ENCODE measurements at regions not wholly inside any gene's neighbourhood (a gene's known extent, or its start where the extent isn't known, plus 50 kb on each side); places are given as distances from the start of the nearest gene placed in this dataset.

GRCh38 chr13:60699636-60700035 lies 302.6 kb downstream of the TDRD3 start:
- no peaks in the 10 kb centered on the region for H3K27me3 ChIP-seq
- no peak overlapping the region for H3K27ac ChIP-seq
- DNase-seq: no peak
- no peak overlapping the region for H3K4me3 ChIP-seq
- intact Hi-C loops (cut with DNase I; ENCODE audit: low total_unique reads): no loop called here
- no peak for TF ChIP-seq POLR2A (IDR thresholded peaks at IDR 0.05)
- TF ChIP-seq CTCF (IDR thresholded peaks at IDR 0.05): no peak
- no peaks in the 10 kb centered on the region for H3K36me3 ChIP-seq
- no peaks in the 10 kb centered on the region for H3K9me3 ChIP-seq
- H3K4me1 ChIP-seq: no peaks in the 10 kb centered on the region

GRCh38 chr13:60696602-60697001 lies 299.6 kb downstream of the TDRD3 start:
- no peaks in the 10 kb centered on the region for H3K4me1 ChIP-seq
- TF ChIP-seq CTCF (IDR thresholded peaks at IDR 0.05) (no peak), POLR2A (IDR thresholded peaks at IDR 0.05) (no peak)
- no peaks in the 10 kb centered on the region for H3K27me3 ChIP-seq
- H3K9me3 ChIP-seq: no peaks in the 10 kb centered on the region
- intact Hi-C loops (cut with DNase I; ENCODE audit: low total_unique reads): no loop called here
- H3K27ac ChIP-seq: no peak overlapping the region
- DNase-seq: no peak
- H3K4me3 ChIP-seq: no peak overlapping the region
- no peaks in the 10 kb centered on the region for H3K36me3 ChIP-seq

- intact Hi-C loops (cut with DNase I; ENCODE audit: low total_unique reads): no loop called here
- TF ChIP-seq POLR2A (IDR thresholded peaks at IDR 0.05) (no peak), CTCF (IDR thresholded peaks at IDR 0.05) (no peak)
- no peaks in the 10 kb centered on the region for H3K4me1 ChIP-seq
Observed at GRCh38 chr13:60691268-60691667, 294.2 kb downstream of the TDRD3 start.

GRCh38 chr13:60690604-60691003 lies 293.6 kb downstream of the TDRD3 start:
- no peak overlapping the region for H3K4me3 ChIP-seq
- intact Hi-C loops (cut with DNase I; ENCODE audit: low total_unique reads): no loop called here
- no peak for DNase-seq

More at GRCh38 chr13:60691268-60691667, 294.2 kb downstream of the TDRD3 start:
- no peaks in the 10 kb centered on the region for H3K27me3 ChIP-seq
- no peak overlapping the region for H3K27ac ChIP-seq
- DNase-seq: no peak
- no peaks in the 10 kb centered on the region for H3K36me3 ChIP-seq
- H3K4me3 ChIP-seq: no peak overlapping the region
- no peaks in the 10 kb centered on the region for H3K9me3 ChIP-seq

GRCh38 chr13:60689571-60689970 lies 292.6 kb downstream of the TDRD3 start:
- H3K27me3 ChIP-seq: no peaks in the 10 kb centered on the region

More at GRCh38 chr13:60690604-60691003, 293.6 kb downstream of the TDRD3 start:
- Histone ChIP-seq H3K27ac (no peak overlapping the region), H3K9me3 (no peaks in the 10 kb centered on the region), H3K4me1 (no peaks in the 10 kb centered on the region), H3K36me3 (no peaks in the 10 kb centered on the region), H3K27me3 (no peaks in the 10 kb centered on the region)
- TF ChIP-seq POLR2A (IDR thresholded peaks at IDR 0.05) (no peak), CTCF (IDR thresholded peaks at IDR 0.05) (no peak)

More at GRCh38 chr13:60689571-60689970, 292.6 kb downstream of the TDRD3 start:
- Histone ChIP-seq H3K9me3 (no peaks in the 10 kb centered on the region), H3K36me3 (no peaks in the 10 kb centered on the region), H3K4me3 (no peak overlapping the region), H3K27ac (no peak overlapping the region), H3K4me1 (no peaks in the 10 kb centered on the region)
- TF ChIP-seq POLR2A (IDR thresholded peaks at IDR 0.05) (no peak), CTCF (IDR thresholded peaks at IDR 0.05) (no peak)
- intact Hi-C loops (cut with DNase I; ENCODE audit: low total_unique reads): no loop called here
- no peak for DNase-seq
